GM21737 (cell line): ENCODE measurements at regions not wholly inside any gene's neighbourhood (a gene's known extent, or its start where the extent isn't known, plus 50 kb on each side); places are given as distances from the start of the nearest gene placed in this dataset.

Experiments used
- ATAC-seq: cut with Tn5 transposase; IDR thresholded peaks from one replicate; pipeline ENCODE4 v1.9.1; 2021; ENCODE audit warnings: mild to moderate bottlenecking, moderate library complexity; ENCODE audit not compliant: unreplicated experiment

- no peak for ATAC-seq
These were observed 731.7 kb upstream of the RAB6C start for GRCh38 chr2:129247751-129248150.

GRCh38 chr2:129248198-129248597 lies 731.3 kb upstream of the RAB6C start:
- no peak for ATAC-seq

GRCh38 chr2:129252781-129253460 lies 726.5 kb upstream of the RAB6C start:
- no peak for ATAC-seq

GRCh38 chr2:129253461-129253812 lies 726.0 kb upstream of the RAB6C start:
- no peak for ATAC-seq

- ATAC-seq = no peak
These were observed 724.7 kb upstream of the RAB6C start for GRCh38 chr2:129254718-129255117.

GRCh38 chr2:129255610-129256313 lies 723.7 kb upstream of the RAB6C start:
- ATAC-seq = no peak

GRCh38 chr2:129256642-129257041 lies 722.8 kb upstream of the RAB6C start:
- ATAC-seq = no peak

- no peak for ATAC-seq
These were observed 716.5 kb upstream of the RAB6C start for GRCh38 chr2:129262934-129263333.

- ATAC-seq = no peak
These were observed 715.5 kb upstream of the RAB6C start for GRCh38 chr2:129263939-129264338.

GRCh38 chr2:129267559-129267958 lies 711.9 kb upstream of the RAB6C start:
- ATAC-seq = no peak

- ATAC-seq = no peak
These were observed 706.0 kb upstream of the RAB6C start for GRCh38 chr2:129273266-129274037.

- no peak for ATAC-seq
These were observed 705.4 kb upstream of the RAB6C start for GRCh38 chr2:129274038-129274415.

- no peak for ATAC-seq
These were observed 704.5 kb upstream of the RAB6C start for GRCh38 chr2:129274918-129275317.

- no peak for ATAC-seq
These were observed 703.8 kb upstream of the RAB6C start for GRCh38 chr2:129275706-129276105.

GRCh38 chr2:129276978-129277584 lies 702.4 kb upstream of the RAB6C start:
- no peak for ATAC-seq

GRCh38 chr2:129277585-129277981 lies 701.9 kb upstream of the RAB6C start:
- ATAC-seq = no peak

- no peak for ATAC-seq
These were observed 697.5 kb upstream of the RAB6C start for GRCh38 chr2:129281791-129282530.

- no peak for ATAC-seq
These were observed 694.5 kb upstream of the RAB6C start for GRCh38 chr2:129285012-129285411.

- no peak for ATAC-seq
These were observed 686.1 kb upstream of the RAB6C start for GRCh38 chr2:129293326-129293725.

- no peak for ATAC-seq
These were observed 683.1 kb upstream of the RAB6C start for GRCh38 chr2:129296396-129296795.

GRCh38 chr2:129296806-129297205 lies 682.7 kb upstream of the RAB6C start:
- no peak for ATAC-seq
